ENCODE measurements at regions not wholly inside any gene's neighbourhood (a gene's known extent, or its start where the extent isn't known, plus 50 kb on each side); places are given as distances from the start of the nearest gene placed in this dataset.
A peak's percentile ranks its signal among the peaks of the same experiment; 100 is the strongest.

DNA sequence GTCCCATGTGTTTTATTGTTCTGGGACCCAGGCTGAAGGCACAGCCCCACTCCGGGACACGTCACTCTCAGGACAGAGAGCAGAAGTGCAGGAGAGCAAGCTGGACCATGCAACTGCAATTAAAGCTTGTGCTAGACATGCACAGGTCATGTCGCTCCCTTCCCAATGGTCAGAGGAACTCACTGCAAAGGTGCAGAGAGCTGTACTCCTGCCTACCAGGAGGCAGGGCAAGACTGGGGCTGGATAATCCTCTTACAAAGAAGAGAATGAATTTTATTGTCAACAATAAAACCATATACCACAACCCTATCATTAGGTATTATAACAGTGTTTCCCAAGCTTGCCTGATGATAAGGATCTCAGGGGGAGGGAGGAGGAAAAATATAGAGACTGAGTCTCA is 74.0 kb upstream of the NEK6 start:
- no peak for DNase-seq (ENCODE audit: low spot score)
- H2BK15ac ChIP-seq (ENCODE audit: low read length) = no peak overlapping the region
- H3K4me2 ChIP-seq (ENCODE audit: insufficient read depth, low read length, poor library complexity, severe bottlenecking) = no peak overlapping the region

GRCh38 chr9:124185413-124185812 is 72.3 kb upstream of the NEK6 start:
- Histone ChIP-seq H3K9me3 (replicated peaks in 1 of 2; ENCODE audit: control insufficient read depth in 2 of 2, insufficient read depth in 1 of 2, low read depth in 1 of 2, low read length in 2 of 2) (no peaks in the 10 kb centered on the region), H2BK12ac (ENCODE audit: low read length) (no peak overlapping the region), H4K91ac (ENCODE audit: low read depth, low read length, poor library complexity) (no peak overlapping the region), H2BK5ac (ENCODE audit: low read length) (no peak overlapping the region), H3K27ac (replicated peaks; ENCODE audit: low read length) (no peak overlapping the region), H2AFZ (ENCODE audit: low read length) (no peak overlapping the region), H3K4me3 (ENCODE audit: low read length in 2 of 2) (no peak overlapping the region), H2BK120ac (ENCODE audit: low read depth, low read length) (no peak overlapping the region), H3K4ac (ENCODE audit: low read length) (no peak overlapping the region), H3K14ac (ENCODE audit: low read length) (no peak overlapping the region), H3K36me3 (replicated peaks in 1 of 2; ENCODE audit: control insufficient read depth in 2 of 2, insufficient read depth in 2 of 2, low read length in 2 of 2) (no peaks in the 10 kb centered on the region), H2BK15ac (ENCODE audit: low read length) (no peak overlapping the region), H3K27me3 (ENCODE audit: control insufficient read depth in 3 of 3, insufficient read depth in 3 of 3, low read depth in 1 of 3, low read length in 3 of 3) (peaks cover 0 to 15% (median 0%) of the 10 kb centered on the region in 3 experiments), H2AK5ac (ENCODE audit: low read depth, low read length) (no peak overlapping the region), H4K8ac (ENCODE audit: low read depth, low read length) (no peak overlapping the region), H3K79me1 (ENCODE audit: low read depth, low read length) (no peaks in the 10 kb centered on the region), H3K4me1 (ENCODE audit: control insufficient read depth in 2 of 2, insufficient read depth in 1 of 2, low read depth in 1 of 2, low read length in 2 of 2) (peaks cover 0 to 5% of the 10 kb centered on the region in 2 donors), H3K18ac (ENCODE audit: low read length) (no peak overlapping the region), H3K23ac (ENCODE audit: low read depth, low read length, poor library complexity) (no peak overlapping the region), H3K4me2 (ENCODE audit: insufficient read depth, low read length, poor library complexity, severe bottlenecking) (no peak overlapping the region), H3K9ac (ENCODE audit: low read depth, low read length, poor library complexity) (no peak overlapping the region)
- no peak for DNase-seq (ENCODE audit: low spot score)
- WGBS, 2 donors (ENCODE audit: extremely low coverage in 2 of 2, insufficient read length in 2 of 2, insufficient replicate concordance in 1 of 2) = no CpG with 5 or more reads among the region's 5 CpGs

More for the DNA sequence above, 74.0 kb upstream of the NEK6 start:
- Histone ChIP-seq H3K4ac (ENCODE audit: low read length) (no peak overlapping the region), H3K36me3 (replicated peaks in 1 of 2; ENCODE audit: control insufficient read depth in 2 of 2, insufficient read depth in 2 of 2, low read length in 2 of 2) (no peaks in the 10 kb centered on the region), H3K27ac (replicated peaks; ENCODE audit: low read length) (no peak overlapping the region), H3K18ac (ENCODE audit: low read length) (no peak overlapping the region), H3K4me3 (ENCODE audit: low read length in 2 of 2) (no peak overlapping the region), H4K8ac (ENCODE audit: low read depth, low read length) (no peak overlapping the region), H3K4me1 (ENCODE audit: control insufficient read depth in 2 of 2, insufficient read depth in 1 of 2, low read depth in 1 of 2, low read length in 2 of 2) (peaks cover 0 to 5% of the 10 kb centered on the region in 2 donors), H3K14ac (ENCODE audit: low read length) (no peak overlapping the region), H2BK120ac (ENCODE audit: low read depth, low read length) (no peak overlapping the region), H3K27me3 (ENCODE audit: control insufficient read depth in 3 of 3, insufficient read depth in 3 of 3, low read depth in 1 of 3, low read length in 3 of 3) (peaks cover 0 to 18% (median 0%) of the 10 kb centered on the region in 3 experiments), H4K91ac (ENCODE audit: low read depth, low read length, poor library complexity) (no peak overlapping the region), H2AK5ac (ENCODE audit: low read depth, low read length) (no peak overlapping the region), H3K79me1 (ENCODE audit: low read depth, low read length) (no peaks in the 10 kb centered on the region), H2BK5ac (ENCODE audit: low read length) (no peak overlapping the region), H2BK12ac (ENCODE audit: low read length) (no peak overlapping the region), H3K23ac (ENCODE audit: low read depth, low read length, poor library complexity) (no peak overlapping the region), H2AFZ (ENCODE audit: low read length) (no peak overlapping the region), H3K9me3 (replicated peaks in 1 of 2; ENCODE audit: control insufficient read depth in 2 of 2, insufficient read depth in 1 of 2, low read depth in 1 of 2, low read length in 2 of 2) (no peaks in the 10 kb centered on the region), H3K9ac (ENCODE audit: low read depth, low read length, poor library complexity) (no peak overlapping the region)
- no CpG with 5 or more reads among the region's 3 CpGs for whole genome bisulfite sequencing, 2 donors (ENCODE audit: extremely low coverage in 2 of 2, insufficient read length in 2 of 2, insufficient replicate concordance in 1 of 2)

DNA sequence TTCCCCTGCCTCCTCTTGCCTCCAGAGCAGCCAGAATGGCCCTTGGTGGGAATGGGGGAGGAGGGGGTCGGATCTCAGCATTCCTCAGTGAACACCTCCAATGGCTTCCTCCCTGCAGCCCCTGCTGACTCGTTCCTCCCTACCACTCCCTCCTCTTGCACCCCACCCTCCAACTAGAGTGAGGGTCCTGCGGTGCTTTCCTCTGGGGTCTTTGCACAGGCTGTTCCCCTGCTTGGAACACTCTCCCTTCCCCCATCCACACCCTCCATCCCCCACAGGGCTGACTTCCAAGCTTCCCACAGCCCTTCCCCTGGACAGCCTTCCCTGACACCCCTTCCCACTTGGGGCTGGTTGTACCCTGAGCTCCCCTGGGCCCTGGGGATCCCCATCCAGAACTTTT is 70.4 kb upstream of the NEK6 start:
- Histone ChIP-seq H3K4ac (ENCODE audit: low read length) (no peak overlapping the region), H3K9me3 (replicated peaks in 1 of 2; ENCODE audit: control insufficient read depth in 2 of 2, insufficient read depth in 1 of 2, low read depth in 1 of 2, low read length in 2 of 2) (no peaks in the 10 kb centered on the region), H3K79me1 (ENCODE audit: low read depth, low read length) (no peaks in the 10 kb centered on the region), H2BK5ac (ENCODE audit: low read length) (no peak overlapping the region), H2BK15ac (ENCODE audit: low read length) (peak overlapping the region; percentile 83), H2BK120ac (ENCODE audit: low read depth, low read length) (no peak overlapping the region), H3K4me2 (ENCODE audit: insufficient read depth, low read length, poor library complexity, severe bottlenecking) (no peak overlapping the region), H3K14ac (ENCODE audit: low read length) (no peak overlapping the region), H2BK12ac (ENCODE audit: low read length) (no peak overlapping the region), H3K4me3 (ENCODE audit: low read length in 2 of 2) (no peak overlapping the region), H3K27ac (replicated peaks; ENCODE audit: low read length) (no peak overlapping the region), H3K4me1 (ENCODE audit: control insufficient read depth in 2 of 2, insufficient read depth in 1 of 2, low read depth in 1 of 2, low read length in 2 of 2) (peaks cover 0 to 8% of the 10 kb centered on the region in 2 donors), H4K91ac (ENCODE audit: low read depth, low read length, poor library complexity) (no peak overlapping the region), H3K27me3 (ENCODE audit: control insufficient read depth in 3 of 3, insufficient read depth in 3 of 3, low read depth in 1 of 3, low read length in 3 of 3) (peaks cover 0 to 14% (median 0%) of the 10 kb centered on the region in 3 experiments), H3K18ac (ENCODE audit: low read length) (peak overlapping the region; percentile 44), H3K9ac (ENCODE audit: low read depth, low read length, poor library complexity) (no peak overlapping the region), H2AFZ (ENCODE audit: low read length) (no peak overlapping the region), H3K36me3 (replicated peaks in 1 of 2; ENCODE audit: control insufficient read depth in 2 of 2, insufficient read depth in 2 of 2, low read length in 2 of 2) (no peaks in the 10 kb centered on the region), H4K8ac (ENCODE audit: low read depth, low read length) (no peak overlapping the region), H3K23ac (ENCODE audit: low read depth, low read length, poor library complexity) (no peak overlapping the region), H2AK5ac (ENCODE audit: low read depth, low read length) (no peak overlapping the region)
- no peak for DNase-seq (ENCODE audit: low spot score)
- no CpG with 5 or more reads among the region's 3 CpGs for WGBS, 2 donors (ENCODE audit: extremely low coverage in 2 of 2, insufficient read length in 2 of 2, insufficient replicate concordance in 1 of 2)

- H3K9ac ChIP-seq (ENCODE audit: low read depth, low read length, poor library complexity) = no peak overlapping the region
- peaks cover 0 to 14% (median 0%) of the 10 kb centered on the region in 3 experiments for H3K27me3 ChIP-seq (ENCODE audit: control insufficient read depth in 3 of 3, insufficient read depth in 3 of 3, low read depth in 1 of 3, low read length in 3 of 3)
- no peak overlapping the region for H3K4ac ChIP-seq (ENCODE audit: low read length)
- H2BK120ac ChIP-seq (ENCODE audit: low read depth, low read length) = no peak overlapping the region
- H3K23ac ChIP-seq (ENCODE audit: low read depth, low read length, poor library complexity) = no peak overlapping the region
- no peak for DNase-seq (ENCODE audit: low spot score)
- no peak overlapping the region for H4K91ac ChIP-seq (ENCODE audit: low read depth, low read length, poor library complexity)
- no peak overlapping the region for H2AFZ ChIP-seq (ENCODE audit: low read length)
- no peak overlapping the region for H2BK12ac ChIP-seq (ENCODE audit: low read length)
- peak overlapping the region; percentile 1 for H2AK5ac ChIP-seq (ENCODE audit: low read depth, low read length)
- no CpG with 5 or more reads among the region's 3 CpGs for WGBS, 2 donors (ENCODE audit: extremely low coverage in 2 of 2, insufficient read length in 2 of 2, insufficient replicate concordance in 1 of 2)
- no peaks in the 10 kb centered on the region for H3K79me1 ChIP-seq (ENCODE audit: low read depth, low read length)
- no peak overlapping the region for H3K18ac ChIP-seq (ENCODE audit: low read length)
- H2BK5ac ChIP-seq (ENCODE audit: low read length) = no peak overlapping the region
- no peak overlapping the region for H2BK15ac ChIP-seq (ENCODE audit: low read length)
- H3K27ac ChIP-seq (replicated peaks; ENCODE audit: low read length) = no peak overlapping the region
- no peaks in the 10 kb centered on the region for H3K36me3 ChIP-seq (replicated peaks in 1 of 2; ENCODE audit: control insufficient read depth in 2 of 2, insufficient read depth in 2 of 2, low read length in 2 of 2)
- H4K8ac ChIP-seq (ENCODE audit: low read depth, low read length) = no peak overlapping the region
- peaks cover 0 to 8% of the 10 kb centered on the region in 2 donors for H3K4me1 ChIP-seq (ENCODE audit: control insufficient read depth in 2 of 2, insufficient read depth in 1 of 2, low read depth in 1 of 2, low read length in 2 of 2)
- no peak overlapping the region for H3K4me2 ChIP-seq (ENCODE audit: insufficient read depth, low read length, poor library complexity, severe bottlenecking)
- no peak overlapping the region for H3K4me3 ChIP-seq (ENCODE audit: low read length in 2 of 2)
- no peak overlapping the region for H3K14ac ChIP-seq (ENCODE audit: low read length)
- no peaks in the 10 kb centered on the region for H3K9me3 ChIP-seq (replicated peaks in 1 of 2; ENCODE audit: control insufficient read depth in 2 of 2, insufficient read depth in 1 of 2, low read depth in 1 of 2, low read length in 2 of 2)
These were observed 69.2 kb upstream of the NEK6 start for GRCh38 chr9:124188331-124189110.

Data from neuronal stem cell (in vitro differentiated cells).